ENCODE measurements at regions not wholly inside any gene's neighbourhood (a gene's known extent, or its start where the extent isn't known, plus 50 kb on each side); places are given as distances from the start of the nearest gene placed in this dataset.

DNA sequence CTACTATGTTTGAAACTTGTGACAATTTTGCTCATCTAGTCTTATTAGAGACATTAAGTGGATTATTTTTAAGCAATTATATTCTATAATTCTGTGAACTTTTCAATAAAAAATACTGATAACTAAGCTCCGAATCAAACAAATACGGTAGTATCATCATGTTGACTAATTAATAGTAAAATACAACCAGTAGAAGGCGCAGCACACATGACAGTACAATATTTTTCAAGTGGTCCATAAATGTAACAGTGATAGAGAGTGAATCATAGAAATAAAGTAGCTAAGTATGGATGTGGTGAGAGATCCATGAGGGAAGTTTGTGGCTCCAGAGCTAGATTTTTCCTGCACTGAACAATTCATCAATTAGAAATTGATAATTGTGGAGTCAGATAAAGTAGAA, 666.2 kb downstream of the KCTD8 start:
- DNase-seq (ENCODE audit: low read depth): no peak

GRCh38 chr4:43816116-43816515, 632.5 kb downstream of the KCTD8 start:
- DNase-seq (ENCODE audit: low read depth): no peak

DNA sequence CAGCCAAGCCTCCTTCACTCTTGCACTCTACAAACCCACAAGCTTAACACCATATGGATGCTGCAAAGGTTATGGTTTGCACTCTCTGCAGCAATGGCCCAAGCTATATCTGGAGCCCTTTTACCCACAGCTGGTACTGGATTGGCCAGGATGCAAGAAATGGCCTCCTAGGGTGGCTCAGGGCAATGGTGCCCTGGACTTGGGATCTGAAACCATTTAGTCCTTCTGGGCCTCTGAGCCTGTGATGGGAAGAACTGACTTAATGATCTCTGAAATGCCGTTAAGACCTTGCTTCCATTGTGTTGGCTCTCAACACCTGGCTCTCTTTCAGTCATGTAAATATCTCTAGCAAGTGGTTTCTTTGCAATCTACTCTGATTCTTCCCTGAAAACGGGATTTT, 626.0 kb downstream of the KCTD8 start:
- no peak for DNase-seq (ENCODE audit: low read depth)

DNA sequence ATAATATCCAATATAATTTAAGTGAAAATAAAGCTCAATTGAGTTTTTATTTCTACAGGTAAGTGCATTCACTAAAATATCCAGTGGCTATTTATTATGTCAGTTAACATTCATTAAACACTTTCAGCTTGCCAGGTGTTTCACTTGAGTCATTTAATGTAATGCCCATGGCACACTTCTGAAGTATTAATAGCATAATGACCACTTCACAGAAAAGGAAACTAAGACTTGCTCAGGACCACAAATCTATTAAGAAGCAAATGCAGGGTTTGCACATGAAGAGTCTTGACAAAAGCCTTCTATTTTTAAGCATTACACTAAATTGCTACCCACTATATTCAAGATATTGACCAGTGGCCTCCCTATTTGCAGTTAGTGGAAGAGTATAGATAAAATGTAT, 612.7 kb downstream of the KCTD8 start:
- DNase-seq (ENCODE audit: low read depth): no peak

- DNase-seq (ENCODE audit: low read depth): no peak
Observed at GRCh38 chr4:43837171-43837570, 611.4 kb downstream of the KCTD8 start.

DNA sequence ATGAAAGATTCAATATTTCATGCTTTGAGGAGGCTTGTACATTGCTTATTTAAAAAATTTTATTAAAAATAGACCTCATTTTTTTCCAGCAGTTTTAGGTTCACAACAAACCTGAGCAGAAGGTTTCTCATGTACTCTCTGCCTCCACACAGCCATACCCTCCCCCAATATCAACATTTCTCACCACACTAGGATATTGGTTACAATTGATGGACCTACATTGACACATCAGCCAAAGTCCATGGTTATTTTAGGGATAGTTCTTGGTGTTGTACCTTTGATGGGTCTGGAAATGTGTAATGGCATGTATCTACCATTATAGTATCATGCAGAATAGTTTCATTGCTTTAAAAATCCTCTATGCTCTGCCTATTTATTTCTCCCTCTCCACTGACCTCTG, 611.0 kb downstream of the KCTD8 start:
- DNase-seq (ENCODE audit: low read depth): no peak

DNA sequence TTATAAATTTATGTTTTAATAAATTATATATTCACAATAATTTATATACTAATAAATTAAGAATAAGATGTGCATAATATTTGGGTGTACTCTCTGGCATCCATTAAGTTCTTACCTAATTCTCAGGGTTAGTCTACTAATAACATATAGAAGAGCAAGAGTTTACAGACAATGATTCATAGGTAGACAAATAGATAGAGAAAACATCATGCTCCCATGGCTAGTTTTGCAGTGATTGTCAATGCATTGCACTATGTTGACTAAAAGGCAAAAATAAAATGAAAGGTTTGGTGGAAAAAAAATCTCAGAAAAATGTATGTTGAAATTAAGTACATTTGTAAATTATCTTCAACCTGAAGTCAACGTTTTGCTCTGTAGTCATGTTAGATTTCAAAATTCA, 606.0 kb downstream of the KCTD8 start:
- DNase-seq (ENCODE audit: low read depth): no peak

- no peak for DNase-seq (ENCODE audit: low read depth)
Observed at GRCh38 chr4:43843501-43843900, 605.1 kb downstream of the KCTD8 start.

GRCh38 chr4:43846111-43846587, 602.5 kb downstream of the KCTD8 start:
- no peak for DNase-seq (ENCODE audit: low read depth)

DNA sequence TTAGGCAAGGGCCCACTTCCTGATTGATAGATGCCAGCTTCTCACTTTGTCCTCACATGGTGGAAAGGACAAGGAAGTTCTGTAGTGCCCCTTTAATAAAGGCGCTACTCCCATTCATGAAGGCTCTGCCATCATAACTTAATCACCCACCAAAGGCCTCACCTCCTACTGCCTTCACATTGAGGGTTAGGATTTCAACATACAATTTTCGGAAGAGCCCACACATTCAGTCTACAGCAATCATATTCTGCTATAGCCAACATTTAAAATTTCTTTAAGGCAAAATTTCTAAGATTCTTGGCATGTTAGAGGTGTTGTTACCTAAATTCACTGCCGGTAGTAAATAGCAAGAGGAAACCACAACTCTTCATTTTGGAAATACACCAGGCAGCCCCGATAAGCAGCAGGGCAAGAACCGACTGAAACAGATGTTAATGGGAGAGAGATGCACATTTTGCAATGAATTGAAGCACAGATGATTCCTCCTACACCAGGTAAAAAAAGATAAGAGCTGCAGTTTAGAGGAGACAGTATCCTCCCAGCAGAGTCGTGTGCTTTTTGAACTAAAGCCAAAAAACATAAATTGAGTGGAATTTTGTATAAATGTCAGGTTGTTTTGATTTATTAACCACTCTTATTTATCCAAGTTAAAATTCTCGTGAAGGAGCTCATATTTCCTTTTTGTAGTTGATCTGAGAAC, 594.9 kb downstream of the KCTD8 start:
- DNase-seq (ENCODE audit: low read depth): no peak

DNA sequence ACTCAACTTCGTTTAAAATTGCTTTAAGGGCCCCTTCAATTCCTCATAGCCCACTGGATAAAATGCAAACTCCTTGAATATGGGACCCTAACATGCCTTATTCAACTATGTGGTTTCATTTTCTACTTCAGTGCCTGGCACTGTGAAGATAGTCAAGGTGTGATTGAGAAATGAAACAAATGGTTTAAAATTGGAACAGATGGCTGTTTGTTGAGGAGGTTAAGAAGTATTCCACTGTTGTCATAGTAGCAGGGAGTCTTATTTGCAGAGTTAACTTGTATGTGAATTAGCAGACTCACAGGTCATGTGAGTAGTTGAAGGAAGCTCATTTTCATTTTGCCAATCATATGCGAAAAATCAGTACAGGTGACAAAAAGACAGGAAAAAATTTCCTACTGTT, 593.3 kb downstream of the KCTD8 start:
- DNase-seq (ENCODE audit: low read depth): no peak

GRCh38 chr4:43864616-43865146, 583.9 kb downstream of the KCTD8 start:
- DNase-seq (ENCODE audit: low read depth): no peak

- DNase-seq (ENCODE audit: low read depth): no peak
Observed at GRCh38 chr4:43867908-43868307, 580.7 kb downstream of the KCTD8 start.

GRCh38 chr4:43875655-43876054, 573.0 kb downstream of the KCTD8 start:
- no peak for DNase-seq (ENCODE audit: low read depth)

GRCh38 chr4:43882470-43882869, 566.1 kb downstream of the KCTD8 start:
- no peak for DNase-seq (ENCODE audit: low read depth)

DNA sequence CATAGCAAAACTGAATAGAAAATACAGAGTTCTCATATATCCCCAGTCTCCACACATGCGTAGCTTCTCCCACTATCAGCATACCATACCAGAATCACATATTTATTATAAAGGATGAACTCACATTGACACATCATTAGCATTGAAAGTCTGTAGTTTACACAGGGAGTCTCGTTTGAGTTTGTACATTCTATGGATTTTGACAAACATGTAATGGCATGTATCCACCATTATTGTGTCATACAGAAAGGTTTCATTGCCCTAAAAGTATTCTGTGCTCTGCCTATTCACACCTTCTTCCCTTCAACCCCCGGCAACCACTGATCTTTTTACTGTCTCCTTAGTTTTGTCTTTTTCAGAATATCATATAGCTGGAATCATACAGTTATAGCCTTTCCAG, 562.4 kb downstream of the KCTD8 start:
- DNase-seq (ENCODE audit: low read depth): no peak

- no peak for DNase-seq (ENCODE audit: low read depth)
Observed at GRCh38 chr4:43898836-43899235, 549.8 kb downstream of the KCTD8 start.

DNA sequence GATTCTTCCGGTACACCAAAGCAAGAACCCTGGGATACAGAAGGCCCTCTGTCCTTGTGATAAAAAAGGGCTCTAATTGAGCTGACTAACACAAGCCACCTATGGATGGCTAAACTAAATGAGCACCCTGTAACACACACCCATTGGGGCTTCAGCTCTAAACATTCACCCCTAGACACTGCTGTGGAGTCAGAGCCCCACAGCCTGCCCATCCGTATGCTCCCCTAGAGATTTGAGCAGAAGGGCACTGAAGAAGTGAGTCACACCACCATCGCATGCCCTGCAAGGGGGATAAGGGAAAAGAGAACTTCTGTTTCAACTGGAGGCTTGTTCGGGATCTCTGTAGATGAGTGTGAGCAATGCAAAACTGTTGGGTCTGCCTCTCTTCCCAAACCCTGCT, 545.2 kb downstream of the KCTD8 start:
- DNase-seq (ENCODE audit: low read depth): no peak

- no peak for DNase-seq (ENCODE audit: low read depth)
Observed at GRCh38 chr4:43918377-43918776, 530.2 kb downstream of the KCTD8 start.

- DNase-seq (ENCODE audit: low read depth): no peak
Observed at GRCh38 chr4:43932448-43932847, 516.2 kb downstream of the KCTD8 start.

GRCh38 chr4:43943998-43944397, 504.6 kb downstream of the KCTD8 start:
- DNase-seq (ENCODE audit: low read depth): no peak

DNA sequence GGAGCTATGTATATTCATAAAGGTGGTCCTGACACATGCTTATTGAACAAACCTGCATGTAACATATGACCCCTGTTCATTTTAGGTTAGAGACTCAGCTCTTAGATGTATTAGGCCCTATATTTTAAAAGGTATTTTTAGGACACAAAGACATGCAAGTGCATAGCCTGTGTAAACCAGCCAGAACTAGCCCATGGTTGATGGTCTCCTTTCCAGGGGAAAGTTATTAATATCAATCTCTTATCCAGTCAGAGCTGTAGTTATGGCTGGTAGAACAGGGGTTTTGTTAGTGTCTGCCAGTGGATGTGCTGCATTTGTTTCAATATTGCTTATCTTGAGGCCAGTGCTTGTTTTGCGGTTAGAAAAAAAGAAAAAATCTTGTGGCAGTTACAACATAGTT, 488.6 kb downstream of the KCTD8 start:
- DNase-seq (ENCODE audit: low read depth): no peak

GRCh38 chr4:43968011-43968410, 480.6 kb downstream of the KCTD8 start:
- no peak for DNase-seq (ENCODE audit: low read depth)

DNA sequence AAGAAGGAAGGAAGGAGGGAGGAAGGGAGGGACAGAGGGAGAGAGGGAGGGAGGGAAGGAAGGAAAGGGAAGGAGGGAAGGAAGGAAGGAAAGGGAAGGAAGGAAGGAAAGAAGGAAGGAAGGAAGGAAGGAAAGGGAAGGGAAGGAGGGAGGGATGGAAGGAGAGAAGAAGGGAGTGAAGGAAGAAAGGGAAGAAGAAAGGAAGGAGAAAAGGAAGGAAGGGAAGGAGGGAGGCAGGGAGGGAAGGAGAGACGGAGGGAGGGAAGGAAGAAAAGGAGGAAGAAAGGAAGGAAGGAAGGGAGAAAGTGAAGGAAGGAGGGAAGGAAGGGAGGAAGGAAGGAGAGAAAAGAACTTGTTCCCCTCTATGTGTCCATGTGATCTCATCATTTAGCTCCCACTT, 465.0 kb downstream of the KCTD8 start:
- DNase-seq (ENCODE audit: low read depth): no peak
